ENCODE measurements at regions not wholly inside any gene's neighbourhood (a gene's known extent, or its start where the extent isn't known, plus 50 kb on each side); places are given as distances from the start of the nearest gene placed in this dataset.

GRCh38 chr16:9419161-9419560 is 327.7 kb downstream of the HAPSTR1 start:
- TF ChIP-seq CTCF (IDR thresholded peaks at IDR 0.05; ENCODE audit: low read length) (no peak), EZH2 (IDR thresholded peaks at IDR 0.05; ENCODE audit: borderline replicate concordance, low read length) (no peak)

Data from OCI-LY1 (cell line).